Osteoblast (primary cell): ENCODE measurements at regions not wholly inside any gene's neighbourhood (a gene's known extent, or its start where the extent isn't known, plus 50 kb on each side); places are given as distances from the start of the nearest gene placed in this dataset.

Source experiments
- DNase-seq: peaks from one replicate; pipeline ENCODE4 v3.0.0; 2011; ENCODE audit warnings: low spot score, mixed read lengths; ENCODE audit not compliant: insufficient read length; ENCODE audit errors: missing footprints
- H2AFZ ChIP-seq: 2 replicates; pipeline ENCODE4 v1.6.0; 2011; ENCODE audit warnings: mild to moderate bottlenecking, low read length
- H3K27ac ChIP-seq: 2 replicates; pipeline ENCODE4 v1.5.1; 2011; ENCODE audit warnings: mild to moderate bottlenecking, low read depth, low read length, moderate library complexity
- H3K27me3 ChIP-seq: 2 replicates; pipeline ENCODE4 v1.6.0; 2012; ENCODE audit warnings: mild to moderate bottlenecking, control low read depth, inconsistent platforms, low read length, moderate library complexity; ENCODE audit not compliant: insufficient read depth
- H3K36me3 ChIP-seq: 2 replicates; pipeline ENCODE4 v1.5.1; 2011; ENCODE audit warnings: mild to moderate bottlenecking, low read length, control low read depth, moderate library complexity; ENCODE audit not compliant: insufficient read depth
- H3K4me1 ChIP-seq: 2 replicates; pipeline ENCODE4 v1.5.1; 2011; ENCODE audit warnings: mild to moderate bottlenecking, low read length, control low read depth, moderate library complexity; ENCODE audit not compliant: insufficient read depth
- H3K4me2 ChIP-seq: 2 replicates; pipeline ENCODE4 v1.6.0; 2011; ENCODE audit warnings: mild to moderate bottlenecking, low read length; ENCODE audit not compliant: insufficient read depth
- H3K4me3 ChIP-seq: fragments of 200-600 bp; sonication (generic); 3 replicates; pipeline ENCODE4 v1.5.1; 2012; ENCODE audit warnings: mild to moderate bottlenecking, low read length, inconsistent platforms; ENCODE audit not compliant: insufficient read depth
- H3K79me2 ChIP-seq: 2 replicates; pipeline ENCODE4 v1.6.0; 2012; ENCODE audit warnings: mild to moderate bottlenecking, low read length, control low read depth, inconsistent platforms; ENCODE audit not compliant: insufficient read depth
- H3K9me3 ChIP-seq: 2 replicates; pipeline ENCODE4 v1.5.1; 2011; ENCODE audit warnings: low read depth, low read length, control low read depth
- H4K20me1 ChIP-seq: 2 replicates; pipeline ENCODE4 v1.6.0; 2012; ENCODE audit warnings: mild to moderate bottlenecking, low read length, control low read depth; ENCODE audit not compliant: insufficient read depth
- TF ChIP-seq, protein P1 (sequence below): IDR thresholded peaks from 2 replicates; pipeline ENCODE4 v1.5.1; 2011; ENCODE audit warnings: mild to moderate bottlenecking, low read depth, low read length, moderate library complexity; ENCODE audit errors: extremely low read depth

- TF ChIP-seq, protein P1, sequence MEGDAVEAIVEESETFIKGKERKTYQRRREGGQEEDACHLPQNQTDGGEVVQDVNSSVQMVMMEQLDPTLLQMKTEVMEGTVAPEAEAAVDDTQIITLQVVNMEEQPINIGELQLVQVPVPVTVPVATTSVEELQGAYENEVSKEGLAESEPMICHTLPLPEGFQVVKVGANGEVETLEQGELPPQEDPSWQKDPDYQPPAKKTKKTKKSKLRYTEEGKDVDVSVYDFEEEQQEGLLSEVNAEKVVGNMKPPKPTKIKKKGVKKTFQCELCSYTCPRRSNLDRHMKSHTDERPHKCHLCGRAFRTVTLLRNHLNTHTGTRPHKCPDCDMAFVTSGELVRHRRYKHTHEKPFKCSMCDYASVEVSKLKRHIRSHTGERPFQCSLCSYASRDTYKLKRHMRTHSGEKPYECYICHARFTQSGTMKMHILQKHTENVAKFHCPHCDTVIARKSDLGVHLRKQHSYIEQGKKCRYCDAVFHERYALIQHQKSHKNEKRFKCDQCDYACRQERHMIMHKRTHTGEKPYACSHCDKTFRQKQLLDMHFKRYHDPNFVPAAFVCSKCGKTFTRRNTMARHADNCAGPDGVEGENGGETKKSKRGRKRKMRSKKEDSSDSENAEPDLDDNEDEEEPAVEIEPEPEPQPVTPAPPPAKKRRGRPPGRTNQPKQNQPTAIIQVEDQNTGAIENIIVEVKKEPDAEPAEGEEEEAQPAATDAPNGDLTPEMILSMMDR, result no peak
- Histone ChIP-seq H3K4me2 (no peak overlapping the region), H2AFZ (no peak overlapping the region), H3K9me3 (no peaks in the 10 kb centered on the region), H3K36me3 (no peaks in the 10 kb centered on the region), H3K27me3 (no peaks in the 10 kb centered on the region), H3K4me3 (no peak overlapping the region), H3K4me1 (no peaks in the 10 kb centered on the region), H4K20me1 (no peaks in the 10 kb centered on the region), H3K79me2 (no peaks in the 10 kb centered on the region), H3K27ac (no peak overlapping the region)
- DNase-seq, result no peak
Observed at GRCh38 chr17:71453876-71454422, 666.9 kb upstream of the SOX9 start.

- TF ChIP-seq, protein P1, result no peak
- no peak overlapping the region for H2AFZ ChIP-seq
Observed at GRCh38 chr17:71455219-71455618, 665.6 kb upstream of the SOX9 start.

DNA sequence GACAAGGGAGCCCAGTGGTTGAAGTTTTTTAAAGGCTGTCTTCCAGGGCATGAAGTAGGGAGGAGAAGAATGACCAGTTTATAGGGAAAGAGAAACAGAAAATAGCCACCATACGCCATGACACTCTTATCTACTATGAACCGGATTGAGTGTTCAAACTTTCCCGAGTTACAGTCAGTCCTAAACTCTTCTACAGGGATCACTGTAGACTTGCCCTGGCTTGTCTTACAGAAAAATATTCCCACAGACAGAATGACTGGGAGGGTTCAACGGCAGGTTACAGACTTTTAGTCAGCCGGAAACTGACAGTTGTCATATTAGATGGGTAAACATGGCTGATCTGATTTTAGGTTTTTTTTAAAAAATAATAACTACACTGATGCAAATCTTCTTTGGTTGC lies 662.5 kb upstream of the SOX9 start:
- Histone ChIP-seq H3K79me2 (no peaks in the 10 kb centered on the region), H3K4me1 (no peaks in the 10 kb centered on the region), H3K9me3 (no peaks in the 10 kb centered on the region), H3K4me2 (no peak overlapping the region), H4K20me1 (no peaks in the 10 kb centered on the region), H3K4me3 (no peak overlapping the region), H3K27ac (no peak overlapping the region), H3K27me3 (no peaks in the 10 kb centered on the region), H3K36me3 (no peaks in the 10 kb centered on the region), H2AFZ (no peak overlapping the region)
- DNase-seq, result no peak
- TF ChIP-seq, protein P1, result no peak

More at GRCh38 chr17:71455219-71455618, 665.6 kb upstream of the SOX9 start:
- H3K4me1 ChIP-seq, result no peaks in the 10 kb centered on the region
- no peaks in the 10 kb centered on the region for H3K27me3 ChIP-seq
- H4K20me1 ChIP-seq, result no peaks in the 10 kb centered on the region
- H3K36me3 ChIP-seq, result no peaks in the 10 kb centered on the region
- H3K79me2 ChIP-seq, result no peaks in the 10 kb centered on the region
- H3K4me2 ChIP-seq, result no peak overlapping the region
- no peak overlapping the region for H3K27ac ChIP-seq
- no peak for DNase-seq
- H3K4me3 ChIP-seq, result no peak overlapping the region
- no peaks in the 10 kb centered on the region for H3K9me3 ChIP-seq

DNA sequence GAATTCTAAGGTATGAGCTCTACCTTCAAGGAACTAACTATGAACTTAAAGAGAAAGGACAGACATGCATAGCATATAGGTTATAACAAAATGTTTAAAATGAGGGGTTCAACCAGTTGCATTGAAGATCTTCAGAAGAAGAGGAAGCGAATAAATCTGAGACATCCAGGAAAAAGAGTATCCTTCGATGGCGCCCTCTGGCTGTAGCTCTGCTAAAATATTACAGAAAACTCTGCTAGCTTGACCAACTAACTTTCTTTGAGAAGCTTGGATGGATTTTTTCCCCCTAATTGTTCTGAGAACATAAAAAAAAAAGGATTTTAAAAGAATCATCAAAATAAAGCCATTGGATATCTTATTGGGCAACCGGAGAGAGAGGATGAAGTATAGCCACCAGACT lies 659.9 kb upstream of the SOX9 start:
- H3K4me1 ChIP-seq, result no peaks in the 10 kb centered on the region
- H3K79me2 ChIP-seq, result no peaks in the 10 kb centered on the region
- H4K20me1 ChIP-seq, result no peaks in the 10 kb centered on the region
- no peak overlapping the region for H2AFZ ChIP-seq
- H3K9me3 ChIP-seq, result no peaks in the 10 kb centered on the region
- H3K4me2 ChIP-seq, result no peak overlapping the region
- no peak overlapping the region for H3K4me3 ChIP-seq
- H3K27me3 ChIP-seq, result no peaks in the 10 kb centered on the region
- no peak overlapping the region for H3K27ac ChIP-seq
- H3K36me3 ChIP-seq, result no peaks in the 10 kb centered on the region
- no peak for DNase-seq
- TF ChIP-seq, protein P1, result peak; percentile 67
